MCF 10A (cell line): ENCODE measurements at regions not wholly inside any gene's neighbourhood (a gene's known extent, or its start where the extent isn't known, plus 50 kb on each side); places are given as distances from the start of the nearest gene placed in this dataset.

Source experiments
- BruUV-seq: library from RNA; stranded (reverse); fragments of 400-500 nt; replicated peaks from 2 replicates; lab custom pipeline; 2021; lab: Mats Ljungman, UMichigan
- CTCF ChIA-PET: fragments of 300-600 bp; sonication (Branson Sonifier 250); formaldehyde crosslinking; extraction: SDS; loops from one replicate; lab custom pipeline; 2021; ENCODE audit warnings: antibody characterized with exemption, inconsistent platforms; lab: Yijun Ruan, JAX
- POLR2A ChIA-PET: fragments of 300-600, 350-650 bp; sonication (Branson Sonifier 250); formaldehyde crosslinking; extraction: SDS; loops from one replicate; lab custom pipeline; 2020; ENCODE audit warnings: antibody characterized with exemption, inconsistent platforms; lab: Yijun Ruan, JAX
- DNase-seq: peaks from one replicate; pipeline ENCODE4 v3.0.0-alpha.2; 2018; ENCODE audit not compliant: unreplicated experiment
- H3K27ac Mint-ChIP-seq: one replicate; pipeline ENCODE4 v1.8.0; 2022; ENCODE audit warnings: mild to moderate bottlenecking, low read depth, mixed read lengths; ENCODE audit not compliant: unreplicated experiment
- H3K27me3 Mint-ChIP-seq: one replicate; pipeline ENCODE4 v1.8.0; 2022; ENCODE audit warnings: mixed read lengths; ENCODE audit not compliant: insufficient read depth, unreplicated experiment
- H3K36me3 Mint-ChIP-seq: one replicate; pipeline ENCODE4 v1.8.0; 2022; ENCODE audit warnings: mild to moderate bottlenecking, moderate library complexity, mixed read lengths; ENCODE audit not compliant: insufficient read depth, unreplicated experiment
- H3K4me1 Mint-ChIP-seq: one replicate; pipeline ENCODE4 v1.8.0; 2022; ENCODE audit warnings: mixed read lengths; ENCODE audit not compliant: insufficient read depth, unreplicated experiment
- H3K4me3 Mint-ChIP-seq: one replicate; pipeline ENCODE4 v1.8.0; 2022; ENCODE audit warnings: mild to moderate bottlenecking, moderate library complexity, mixed read lengths; ENCODE audit not compliant: unreplicated experiment
- H3K9me3 Mint-ChIP-seq: one replicate; pipeline ENCODE4 v1.8.0; 2022; ENCODE audit warnings: mixed read lengths; ENCODE audit not compliant: unreplicated experiment
- CTCF ChIP-seq: fragments of 200-600 bp; IDR thresholded peaks from one replicate; pipeline ENCODE4 v1.8.0; 2022; ENCODE audit warnings: antibody characterized with exemption, mild to moderate bottlenecking; ENCODE audit not compliant: unreplicated experiment
- intact Hi-C: fragments of 100-400 bp; cut with micrococcal nuclease; formaldehyde crosslinking; loops from 2 replicates; pipeline ENCODE4 v1.14.1; 2022

- no peak for TF ChIP-seq CTCF
- intact Hi-C loops: loop anchor here (5.0 kb wide), 1 partner anchor 254 kb away; no protein-coding TSS in a partner anchor
- H3K4me1 Mint-ChIP-seq: no peaks in the 10 kb centered on the region
- POLR2A ChIA-PET: interaction anchor here (0.6 kb wide), 1 partner anchor 580 kb away, joined by 3 read pairs; no protein-coding TSS in a partner anchor
- H3K4me3 Mint-ChIP-seq: no peak overlapping the region
- no peaks in the 10 kb centered on the region for H3K36me3 Mint-ChIP-seq
- BruUV-seq: no TSS peak
- no peak overlapping the region for H3K27ac Mint-ChIP-seq
- no peaks in the 10 kb centered on the region for H3K9me3 Mint-ChIP-seq
- CTCF ChIA-PET: interaction anchor here (0.8 to 1.3 kb wide), 2 partner anchors 36 to 54 kb away, joined by 3 to 4 read pairs; no protein-coding TSS in a partner anchor
- no peaks in the 10 kb centered on the region for H3K27me3 Mint-ChIP-seq
- peak; percentile 36 for DNase-seq
These were observed 121.9 kb downstream of the MAB21L3 start for GRCh38 chr1:116232989-116233514.

GRCh38 chr1:116234429-116234828 is 123.2 kb downstream of the MAB21L3 start:
- intact Hi-C loops: loop anchor here (5.0 kb wide), 1 partner anchor 253 kb away; no protein-coding TSS in a partner anchor
- CTCF ChIA-PET: interaction anchor here (0.6 to 1.7 kb wide), 2 partner anchors 10 to 1361 kb away, joined by 3 to 4 read pairs; no protein-coding TSS in a partner anchor
- BruUV-seq: no TSS peak

GRCh38 chr1:116239916-116240315 is 128.7 kb downstream of the MAB21L3 start:
- intact Hi-C loops: no loop called here
- Mint-ChIP-seq H3K27ac (no peak overlapping the region), H3K9me3 (no peaks in the 10 kb centered on the region), H3K36me3 (no peaks in the 10 kb centered on the region), H3K4me1 (peaks cover 14% of the 10 kb centered on the region), H3K27me3 (no peaks in the 10 kb centered on the region), H3K4me3 (no peak overlapping the region)
- no peak for TF ChIP-seq CTCF
- BruUV-seq: no TSS peak
- no peak for DNase-seq
- POLR2A ChIA-PET: no interaction called here
- CTCF ChIA-PET: interaction anchor here (0.6 to 1.2 kb wide), 2 partner anchors 19 to 242 kb away, joined by 3 read pairs; no protein-coding TSS in a partner anchor

More at GRCh38 chr1:116234429-116234828, 123.2 kb downstream of the MAB21L3 start:
- H3K9me3 Mint-ChIP-seq: no peaks in the 10 kb centered on the region
- no peaks in the 10 kb centered on the region for H3K27me3 Mint-ChIP-seq
- no peak for TF ChIP-seq CTCF
- H3K4me3 Mint-ChIP-seq: no peak overlapping the region
- H3K27ac Mint-ChIP-seq: no peak overlapping the region
- no peak for DNase-seq
- POLR2A ChIA-PET: interaction anchor here (1.8 kb wide), 1 partner anchor 10 kb away, joined by 5 read pairs; no protein-coding TSS in a partner anchor
- no peaks in the 10 kb centered on the region for H3K4me1 Mint-ChIP-seq
- no peaks in the 10 kb centered on the region for H3K36me3 Mint-ChIP-seq

- Mint-ChIP-seq H3K4me3 (no peak overlapping the region), H3K36me3 (no peaks in the 10 kb centered on the region), H3K27ac (peak overlapping the region; percentile 54), H3K4me1 (peaks cover 14% of the 10 kb centered on the region), H3K9me3 (no peaks in the 10 kb centered on the region), H3K27me3 (no peaks in the 10 kb centered on the region)
- ChIA-PET POLR2A (interaction anchor here (0.7 to 1.2 kb wide), 4 partner anchors 16 to 133 kb away, joined by 3 to 5 read pairs (median 3); partner anchors contain the start of gene ATP1A1), CTCF (no interaction called here)
- BruUV-seq: no TSS peak
- intact Hi-C loops: no loop called here
- DNase-seq: no peak
- no peak for TF ChIP-seq CTCF
These were observed 130.3 kb upstream of the ATP1A1 start for GRCh38 chr1:116242741-116243140.
